GM12874 (cell line): ENCODE measurements at regions not wholly inside any gene's neighbourhood (a gene's known extent, or its start where the extent isn't known, plus 50 kb on each side); places are given as distances from the start of the nearest gene placed in this dataset.

Experiments
- CTCF ChIP-seq: IDR thresholded peaks from 2 replicates; pipeline ENCODE4 v1.5.1; 2011; ENCODE audit warnings: low read depth, mild to moderate bottlenecking, control low read depth, low read length, moderate library complexity; ENCODE audit not compliant: insufficient read depth

GRCh38 chr6:130773860-130774259, 53.3 kb upstream of the SMLR1 start:
- TF ChIP-seq CTCF: no peak

- no peak for TF ChIP-seq CTCF
Measured at GRCh38 chr6:130775411-130776012, 51.7 kb upstream of the SMLR1 start.

GRCh38 chr6:130776287-130776925, 50.8 kb upstream of the SMLR1 start:
- no peak for TF ChIP-seq CTCF
